ENCODE measurements at regions not wholly inside any gene's neighbourhood (a gene's known extent, or its start where the extent isn't known, plus 50 kb on each side); places are given as distances from the start of the nearest gene placed in this dataset.

DNA sequence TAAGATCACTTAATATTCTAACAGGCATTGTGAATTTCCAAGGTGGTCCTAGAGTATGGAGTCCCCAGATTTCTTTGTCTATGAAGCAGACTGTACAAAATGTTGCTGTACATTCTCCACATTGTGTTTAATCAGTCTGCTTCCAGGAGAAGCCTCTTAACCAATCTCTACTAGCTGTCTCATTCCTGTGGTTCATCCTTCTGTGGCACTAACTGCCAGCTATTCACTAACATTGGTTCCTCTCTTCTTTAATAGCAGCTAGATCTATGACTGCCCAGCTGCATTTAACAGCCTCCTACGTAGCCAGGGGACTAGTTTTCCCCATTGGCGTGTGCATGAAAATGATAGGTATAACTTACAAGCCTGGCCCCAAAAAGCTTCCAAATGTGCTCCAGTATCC, 395.4 kb downstream of the SAMD5 start:
- TF ChIP-seq TAF1 (IDR thresholded peaks at IDR 0.05; ENCODE audit: low read depth), result no peak
- TF ChIP-seq ZBTB7A (IDR thresholded peaks at IDR 0.05; ENCODE audit: low read depth), result no peak
- no peak for TF ChIP-seq YY1 (IDR thresholded peaks at IDR 0.05; ENCODE audit: low read depth)
- TF ChIP-seq, protein P1, sequence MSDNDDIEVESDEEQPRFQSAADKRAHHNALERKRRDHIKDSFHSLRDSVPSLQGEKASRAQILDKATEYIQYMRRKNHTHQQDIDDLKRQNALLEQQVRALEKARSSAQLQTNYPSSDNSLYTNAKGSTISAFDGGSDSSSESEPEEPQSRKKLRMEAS (IDR thresholded peaks at IDR 0.05), result no peak
- TF ChIP-seq, protein P2, sequence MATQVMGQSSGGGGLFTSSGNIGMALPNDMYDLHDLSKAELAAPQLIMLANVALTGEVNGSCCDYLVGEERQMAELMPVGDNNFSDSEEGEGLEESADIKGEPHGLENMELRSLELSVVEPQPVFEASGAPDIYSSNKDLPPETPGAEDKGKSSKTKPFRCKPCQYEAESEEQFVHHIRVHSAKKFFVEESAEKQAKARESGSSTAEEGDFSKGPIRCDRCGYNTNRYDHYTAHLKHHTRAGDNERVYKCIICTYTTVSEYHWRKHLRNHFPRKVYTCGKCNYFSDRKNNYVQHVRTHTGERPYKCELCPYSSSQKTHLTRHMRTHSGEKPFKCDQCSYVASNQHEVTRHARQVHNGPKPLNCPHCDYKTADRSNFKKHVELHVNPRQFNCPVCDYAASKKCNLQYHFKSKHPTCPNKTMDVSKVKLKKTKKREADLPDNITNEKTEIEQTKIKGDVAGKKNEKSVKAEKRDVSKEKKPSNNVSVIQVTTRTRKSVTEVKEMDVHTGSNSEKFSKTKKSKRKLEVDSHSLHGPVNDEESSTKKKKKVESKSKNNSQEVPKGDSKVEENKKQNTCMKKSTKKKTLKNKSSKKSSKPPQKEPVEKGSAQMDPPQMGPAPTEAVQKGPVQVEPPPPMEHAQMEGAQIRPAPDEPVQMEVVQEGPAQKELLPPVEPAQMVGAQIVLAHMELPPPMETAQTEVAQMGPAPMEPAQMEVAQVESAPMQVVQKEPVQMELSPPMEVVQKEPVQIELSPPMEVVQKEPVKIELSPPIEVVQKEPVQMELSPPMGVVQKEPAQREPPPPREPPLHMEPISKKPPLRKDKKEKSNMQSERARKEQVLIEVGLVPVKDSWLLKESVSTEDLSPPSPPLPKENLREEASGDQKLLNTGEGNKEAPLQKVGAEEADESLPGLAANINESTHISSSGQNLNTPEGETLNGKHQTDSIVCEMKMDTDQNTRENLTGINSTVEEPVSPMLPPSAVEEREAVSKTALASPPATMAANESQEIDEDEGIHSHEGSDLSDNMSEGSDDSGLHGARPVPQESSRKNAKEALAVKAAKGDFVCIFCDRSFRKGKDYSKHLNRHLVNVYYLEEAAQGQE (IDR thresholded peaks at IDR 0.05; ENCODE audit: low read depth), result no peak
- no peak for TF ChIP-seq TCF12 (IDR thresholded peaks at IDR 0.05; ENCODE audit: low read depth)
- no peak for TF ChIP-seq NFIC (IDR thresholded peaks at IDR 0.05)
- TF ChIP-seq CEBPB (IDR thresholded peaks at IDR 0.05), result no peak
- TF ChIP-seq CREB1 (IDR thresholded peaks at IDR 0.05; ENCODE audit: low read depth), result no peak
- no peak for TF ChIP-seq TEAD4 (IDR thresholded peaks at IDR 0.05)
- no peak for TF ChIP-seq EGR1 (IDR thresholded peaks at IDR 0.05)
- TF ChIP-seq FOXM1 (IDR thresholded peaks at IDR 0.05; ENCODE audit: borderline replicate concordance, low read depth), result no peak
- no peak for TF ChIP-seq EP300 (IDR thresholded peaks at IDR 0.05; ENCODE audit: borderline replicate concordance)
- no peak for TF ChIP-seq RAD21 (IDR thresholded peaks at IDR 0.05; ENCODE audit: low read depth)
- TF ChIP-seq USF1 (IDR thresholded peaks at IDR 0.05), result no peak

GRCh38 chr6:147904416-147904815, 395.9 kb downstream of the SAMD5 start:
- TF ChIP-seq FOXM1 (IDR thresholded peaks at IDR 0.05; ENCODE audit: borderline replicate concordance, low read depth) (no peak), USF1 (IDR thresholded peaks at IDR 0.05) (no peak), EP300 (IDR thresholded peaks at IDR 0.05; ENCODE audit: borderline replicate concordance) (no peak), CEBPB (IDR thresholded peaks at IDR 0.05) (no peak), TEAD4 (IDR thresholded peaks at IDR 0.05) (no peak), CREB1 (IDR thresholded peaks at IDR 0.05; ENCODE audit: low read depth) (no peak), ZBTB7A (IDR thresholded peaks at IDR 0.05; ENCODE audit: low read depth) (no peak)
- TF ChIP-seq, protein P1 (IDR thresholded peaks at IDR 0.05), result no peak
- TF ChIP-seq, protein P2 (IDR thresholded peaks at IDR 0.05; ENCODE audit: low read depth), result no peak

DNA sequence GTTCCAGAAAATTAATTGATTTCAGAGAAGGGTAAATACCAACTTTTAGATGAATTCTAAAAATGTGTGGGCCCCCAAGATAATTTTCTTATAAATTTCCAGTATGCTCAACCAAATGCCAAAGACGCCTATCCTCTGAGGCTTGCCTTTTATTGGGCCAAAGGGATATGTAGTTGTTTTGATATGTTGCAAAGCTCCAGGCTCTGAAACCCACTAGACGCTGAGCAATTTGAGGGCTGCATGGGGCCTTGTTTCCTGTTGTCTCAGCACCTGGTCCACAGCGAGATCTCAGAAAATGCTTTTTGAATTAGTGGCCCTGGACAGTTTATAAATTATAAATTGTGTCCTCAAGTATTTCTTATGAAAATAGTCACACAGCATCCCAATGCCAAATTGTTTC, 397.2 kb downstream of the SAMD5 start:
- TF ChIP-seq FOXM1 (IDR thresholded peaks at IDR 0.05; ENCODE audit: borderline replicate concordance, low read depth), result no peak
- TF ChIP-seq RAD21 (IDR thresholded peaks at IDR 0.05; ENCODE audit: low read depth), result no peak
- no peak for TF ChIP-seq NFIC (IDR thresholded peaks at IDR 0.05)
- TF ChIP-seq CEBPB (IDR thresholded peaks at IDR 0.05), result no peak
- no peak for TF ChIP-seq USF1 (IDR thresholded peaks at IDR 0.05)
- TF ChIP-seq EP300 (IDR thresholded peaks at IDR 0.05; ENCODE audit: borderline replicate concordance), result no peak
- TF ChIP-seq, protein P2 (IDR thresholded peaks at IDR 0.05; ENCODE audit: low read depth), result no peak
- TF ChIP-seq TEAD4 (IDR thresholded peaks at IDR 0.05), result no peak
- TF ChIP-seq TAF1 (IDR thresholded peaks at IDR 0.05; ENCODE audit: low read depth), result no peak
- TF ChIP-seq ZBTB7A (IDR thresholded peaks at IDR 0.05; ENCODE audit: low read depth), result no peak
- no peak for TF ChIP-seq CREB1 (IDR thresholded peaks at IDR 0.05; ENCODE audit: low read depth)
- TF ChIP-seq YY1 (IDR thresholded peaks at IDR 0.05; ENCODE audit: low read depth), result no peak
- TF ChIP-seq, protein P1 (IDR thresholded peaks at IDR 0.05), result no peak
- no peak for TF ChIP-seq TCF12 (IDR thresholded peaks at IDR 0.05; ENCODE audit: low read depth)

DNA sequence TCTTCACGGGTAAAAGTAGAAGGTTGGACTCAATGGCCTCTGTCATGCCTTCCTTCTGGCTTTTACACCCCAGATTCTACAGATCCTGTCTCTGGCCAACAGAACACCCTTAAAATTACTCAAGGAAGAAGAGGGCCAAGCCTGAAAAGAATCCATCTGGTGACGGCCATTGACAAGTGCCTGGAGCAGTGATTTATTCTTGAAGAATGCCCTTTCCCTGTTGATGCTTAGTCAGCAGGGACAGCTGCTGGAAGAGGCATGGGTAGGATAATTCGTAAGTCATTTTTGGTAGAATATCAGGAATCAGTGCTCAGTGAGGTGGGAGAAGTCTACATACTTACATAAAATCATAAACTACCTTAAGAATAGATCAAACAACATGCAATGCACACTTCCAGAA, 397.9 kb downstream of the SAMD5 start:
- no peak for TF ChIP-seq RAD21 (IDR thresholded peaks at IDR 0.05; ENCODE audit: low read depth)
- TF ChIP-seq ZBTB7A (IDR thresholded peaks at IDR 0.05; ENCODE audit: low read depth), result no peak
- TF ChIP-seq, protein P1 (IDR thresholded peaks at IDR 0.05), result no peak
- no peak for TF ChIP-seq YY1 (IDR thresholded peaks at IDR 0.05; ENCODE audit: low read depth)
- no peak for TF ChIP-seq CREB1 (IDR thresholded peaks at IDR 0.05; ENCODE audit: low read depth)
- TF ChIP-seq NFIC (IDR thresholded peaks at IDR 0.05), result no peak
- TF ChIP-seq, protein P2 (IDR thresholded peaks at IDR 0.05; ENCODE audit: low read depth), result no peak
- TF ChIP-seq CEBPB (IDR thresholded peaks at IDR 0.05), result no peak
- no peak for TF ChIP-seq USF1 (IDR thresholded peaks at IDR 0.05)
- no peak for TF ChIP-seq FOXM1 (IDR thresholded peaks at IDR 0.05; ENCODE audit: borderline replicate concordance, low read depth)
- no peak for TF ChIP-seq TCF12 (IDR thresholded peaks at IDR 0.05; ENCODE audit: low read depth)
- no peak for TF ChIP-seq TEAD4 (IDR thresholded peaks at IDR 0.05)
- no peak for TF ChIP-seq TAF1 (IDR thresholded peaks at IDR 0.05; ENCODE audit: low read depth)
- no peak for TF ChIP-seq EP300 (IDR thresholded peaks at IDR 0.05; ENCODE audit: borderline replicate concordance)
- TF ChIP-seq EGR1 (IDR thresholded peaks at IDR 0.05), result no peak

All from Ishikawa (cell line).